ENCODE measurements at regions not wholly inside any gene's neighbourhood (a gene's known extent, or its start where the extent isn't known, plus 50 kb on each side); places are given as distances from the start of the nearest gene placed in this dataset.

DNA sequence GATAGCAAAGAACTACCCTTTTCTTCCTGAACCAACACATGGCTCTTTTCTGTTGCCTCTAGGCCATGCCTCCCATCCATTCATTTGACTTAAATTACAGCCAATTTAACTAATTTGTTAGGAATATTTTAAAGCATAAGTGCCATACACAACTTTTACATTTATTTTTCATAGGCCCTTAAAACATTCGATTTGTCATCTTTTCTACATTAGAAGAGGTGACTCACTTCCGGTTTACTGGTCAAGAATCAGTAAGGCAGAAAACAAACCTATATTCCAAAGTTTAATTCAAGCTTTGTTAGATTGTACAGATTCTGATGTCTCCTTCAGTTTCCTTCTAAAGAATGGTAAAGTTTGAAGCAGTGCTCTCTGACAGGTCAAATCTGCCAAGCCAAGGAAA, 344.3 kb downstream of the SAMD5 start:
- H3K4me2 ChIP-seq (ENCODE audit: insufficient read depth, low read length): no peak overlapping the region
- H3K27me3 ChIP-seq (ENCODE audit: insufficient read depth, low read length): no peaks in the 10 kb centered on the region
- TF ChIP-seq, protein P1, sequence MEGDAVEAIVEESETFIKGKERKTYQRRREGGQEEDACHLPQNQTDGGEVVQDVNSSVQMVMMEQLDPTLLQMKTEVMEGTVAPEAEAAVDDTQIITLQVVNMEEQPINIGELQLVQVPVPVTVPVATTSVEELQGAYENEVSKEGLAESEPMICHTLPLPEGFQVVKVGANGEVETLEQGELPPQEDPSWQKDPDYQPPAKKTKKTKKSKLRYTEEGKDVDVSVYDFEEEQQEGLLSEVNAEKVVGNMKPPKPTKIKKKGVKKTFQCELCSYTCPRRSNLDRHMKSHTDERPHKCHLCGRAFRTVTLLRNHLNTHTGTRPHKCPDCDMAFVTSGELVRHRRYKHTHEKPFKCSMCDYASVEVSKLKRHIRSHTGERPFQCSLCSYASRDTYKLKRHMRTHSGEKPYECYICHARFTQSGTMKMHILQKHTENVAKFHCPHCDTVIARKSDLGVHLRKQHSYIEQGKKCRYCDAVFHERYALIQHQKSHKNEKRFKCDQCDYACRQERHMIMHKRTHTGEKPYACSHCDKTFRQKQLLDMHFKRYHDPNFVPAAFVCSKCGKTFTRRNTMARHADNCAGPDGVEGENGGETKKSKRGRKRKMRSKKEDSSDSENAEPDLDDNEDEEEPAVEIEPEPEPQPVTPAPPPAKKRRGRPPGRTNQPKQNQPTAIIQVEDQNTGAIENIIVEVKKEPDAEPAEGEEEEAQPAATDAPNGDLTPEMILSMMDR (IDR thresholded peaks at IDR 0.05; ENCODE audit: extremely low read depth, low read depth, low read length): no peak
- H3K9me3 ChIP-seq (ENCODE audit: low read depth, low read length): no peaks in the 10 kb centered on the region
- no peak for DNase-seq (ENCODE audit: insufficient read length, low spot score, missing footprints)
- H3K36me3 ChIP-seq (ENCODE audit: insufficient read depth, low read length): no peaks in the 10 kb centered on the region
- no peaks in the 10 kb centered on the region for H3K79me2 ChIP-seq (ENCODE audit: insufficient read depth, low read length)
- no peak overlapping the region for H2AFZ ChIP-seq (ENCODE audit: low read length)
- H3K27ac ChIP-seq (ENCODE audit: low read depth, low read length): no peak overlapping the region
- no peaks in the 10 kb centered on the region for H4K20me1 ChIP-seq (ENCODE audit: insufficient read depth, low read length)
- no peaks in the 10 kb centered on the region for H3K4me1 ChIP-seq (ENCODE audit: insufficient read depth, low read length)
- H3K4me3 ChIP-seq (ENCODE audit: insufficient read depth, low read length): no peak overlapping the region

GRCh38 chr6:147853574-147853973, 345.1 kb downstream of the SAMD5 start:
- no peak overlapping the region for H2AFZ ChIP-seq (ENCODE audit: low read length)
- no peaks in the 10 kb centered on the region for H3K27me3 ChIP-seq (ENCODE audit: insufficient read depth, low read length)
- H4K20me1 ChIP-seq (ENCODE audit: insufficient read depth, low read length): no peaks in the 10 kb centered on the region
- no peaks in the 10 kb centered on the region for H3K4me1 ChIP-seq (ENCODE audit: insufficient read depth, low read length)
- H3K79me2 ChIP-seq (ENCODE audit: insufficient read depth, low read length): no peaks in the 10 kb centered on the region
- H3K9me3 ChIP-seq (ENCODE audit: low read depth, low read length): no peaks in the 10 kb centered on the region
- no peak overlapping the region for H3K4me2 ChIP-seq (ENCODE audit: insufficient read depth, low read length)
- TF ChIP-seq, protein P1 (IDR thresholded peaks at IDR 0.05; ENCODE audit: extremely low read depth, low read depth, low read length): no peak
- no peak for DNase-seq (ENCODE audit: insufficient read length, low spot score, missing footprints)
- H3K4me3 ChIP-seq (ENCODE audit: insufficient read depth, low read length): no peak overlapping the region
- H3K36me3 ChIP-seq (ENCODE audit: insufficient read depth, low read length): no peaks in the 10 kb centered on the region
- H3K27ac ChIP-seq (ENCODE audit: low read depth, low read length): no peak overlapping the region

GRCh38 chr6:147855803-147856482, 347.5 kb downstream of the SAMD5 start:
- no peaks in the 10 kb centered on the region for H3K9me3 ChIP-seq (ENCODE audit: low read depth, low read length)
- DNase-seq (ENCODE audit: insufficient read length, low spot score, missing footprints): no peak
- no peak overlapping the region for H3K27ac ChIP-seq (ENCODE audit: low read depth, low read length)
- no peaks in the 10 kb centered on the region for H4K20me1 ChIP-seq (ENCODE audit: insufficient read depth, low read length)
- H3K4me2 ChIP-seq (ENCODE audit: insufficient read depth, low read length): no peak overlapping the region
- H3K79me2 ChIP-seq (ENCODE audit: insufficient read depth, low read length): no peaks in the 10 kb centered on the region
- H3K36me3 ChIP-seq (ENCODE audit: insufficient read depth, low read length): no peaks in the 10 kb centered on the region
- H3K4me3 ChIP-seq (ENCODE audit: insufficient read depth, low read length): no peak overlapping the region
- H3K27me3 ChIP-seq (ENCODE audit: insufficient read depth, low read length): no peaks in the 10 kb centered on the region
- TF ChIP-seq, protein P1 (IDR thresholded peaks at IDR 0.05; ENCODE audit: extremely low read depth, low read depth, low read length): no peak
- no peak overlapping the region for H2AFZ ChIP-seq (ENCODE audit: low read length)
- no peaks in the 10 kb centered on the region for H3K4me1 ChIP-seq (ENCODE audit: insufficient read depth, low read length)

- no peak overlapping the region for H3K4me2 ChIP-seq (ENCODE audit: insufficient read depth, low read length)
- H2AFZ ChIP-seq (ENCODE audit: low read length): no peak overlapping the region
- TF ChIP-seq, protein P1 (IDR thresholded peaks at IDR 0.05; ENCODE audit: extremely low read depth, low read depth, low read length): no peak
- H3K4me1 ChIP-seq (ENCODE audit: insufficient read depth, low read length): no peaks in the 10 kb centered on the region
- no peak overlapping the region for H3K4me3 ChIP-seq (ENCODE audit: insufficient read depth, low read length)
- no peaks in the 10 kb centered on the region for H3K27me3 ChIP-seq (ENCODE audit: insufficient read depth, low read length)
- H3K9me3 ChIP-seq (ENCODE audit: low read depth, low read length): no peaks in the 10 kb centered on the region
- DNase-seq (ENCODE audit: insufficient read length, low spot score, missing footprints): no peak
- no peaks in the 10 kb centered on the region for H3K36me3 ChIP-seq (ENCODE audit: insufficient read depth, low read length)
- H3K79me2 ChIP-seq (ENCODE audit: insufficient read depth, low read length): no peaks in the 10 kb centered on the region
- H4K20me1 ChIP-seq (ENCODE audit: insufficient read depth, low read length): no peaks in the 10 kb centered on the region
- H3K27ac ChIP-seq (ENCODE audit: low read depth, low read length): no peak overlapping the region
These were observed 348.2 kb downstream of the SAMD5 start for GRCh38 chr6:147856687-147857086.

Measured in osteoblast (primary cell).